ENCODE measurements at regions not wholly inside any gene's neighbourhood (a gene's known extent, or its start where the extent isn't known, plus 50 kb on each side); places are given as distances from the start of the nearest gene placed in this dataset.

DNA sequence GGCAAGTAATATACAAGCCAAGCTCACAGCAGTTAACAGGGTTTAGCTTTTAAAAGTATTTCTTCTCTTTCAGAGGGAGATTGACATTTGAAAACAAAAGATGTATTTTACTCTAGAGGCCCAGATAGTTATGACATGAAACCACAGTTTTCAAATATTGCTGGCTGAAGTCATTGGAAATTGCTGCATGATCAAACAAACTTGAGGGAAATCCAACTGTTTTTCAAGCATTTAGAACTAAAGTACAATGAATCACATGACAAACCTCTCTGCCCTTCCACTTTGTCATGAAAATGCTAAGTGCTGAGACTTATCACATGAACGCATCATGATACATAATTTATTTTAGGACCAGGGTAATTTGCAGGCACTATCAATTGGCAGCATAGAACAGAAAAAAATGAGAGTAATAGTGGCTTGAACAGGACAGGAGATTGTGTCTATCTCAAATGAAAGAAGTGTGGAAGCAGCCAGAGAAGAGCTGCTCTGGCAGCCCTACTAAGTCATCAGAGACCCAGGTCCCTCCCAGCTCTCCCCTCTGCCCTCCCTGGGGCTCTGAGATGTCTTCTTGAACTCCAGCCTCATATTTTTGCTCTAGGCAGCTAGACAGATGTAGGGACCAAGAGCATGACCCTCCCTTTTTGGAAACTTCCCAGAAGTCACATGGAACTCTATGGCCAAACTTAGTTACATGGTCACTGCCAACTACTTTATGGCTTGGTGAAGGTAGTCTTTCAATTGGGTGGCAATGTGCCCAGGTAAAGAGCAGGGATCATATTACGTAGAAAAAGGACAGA is 90.1 kb upstream of the PELI2 start:
- 55% methylated on average over 2 of the region's 2 CpGs for WGBS
- H3K4me3 ChIP-seq (ENCODE audit: low read depth in 1 of 3, low read length in 3 of 3) = no peak overlapping the region
- no peaks in the 10 kb centered on the region for H3K4me1 ChIP-seq (ENCODE audit: control insufficient read depth in 4 of 4, insufficient read depth in 4 of 4, low read length in 3 of 4)
- TF ChIP-seq RAD21 (IDR thresholded peaks at IDR 0.05) (no peak), SP1 (IDR thresholded peaks at IDR 0.05) (no peak), NR2F2 (IDR thresholded peaks at IDR 0.05) (no peak), FOXA2 (IDR thresholded peaks at IDR 0.05) (no peak)
- TF ChIP-seq, protein P1, sequence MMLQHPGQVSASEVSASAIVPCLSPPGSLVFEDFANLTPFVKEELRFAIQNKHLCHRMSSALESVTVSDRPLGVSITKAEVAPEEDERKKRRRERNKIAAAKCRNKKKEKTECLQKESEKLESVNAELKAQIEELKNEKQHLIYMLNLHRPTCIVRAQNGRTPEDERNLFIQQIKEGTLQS (IDR thresholded peaks at IDR 0.05) = no peak
- H3K27ac ChIP-seq (ENCODE audit: low read depth in 1 of 2, low read length in 2 of 2) = no peak overlapping the region
- peaks cover 0 to 13% (median 1%) of the 10 kb centered on the region in 4 donors for H3K27me3 ChIP-seq (ENCODE audit: control insufficient read depth in 4 of 4, insufficient read depth in 4 of 4, low read length in 3 of 4)
- no peak overlapping the region for H3K9ac ChIP-seq (ENCODE audit: low read depth in 1 of 2, low read length in 2 of 2)
- no peaks in the 10 kb centered on the region for H3K36me3 ChIP-seq (ENCODE audit: control insufficient read depth in 4 of 4, insufficient read depth in 3 of 4, low read depth in 1 of 4, low read length in 3 of 4)
- no peak for DNase-seq (ENCODE audit: low spot score)
- no peaks in the 10 kb centered on the region for H3K9me3 ChIP-seq (ENCODE audit: control insufficient read depth in 4 of 4, low read length in 3 of 4)

DNA sequence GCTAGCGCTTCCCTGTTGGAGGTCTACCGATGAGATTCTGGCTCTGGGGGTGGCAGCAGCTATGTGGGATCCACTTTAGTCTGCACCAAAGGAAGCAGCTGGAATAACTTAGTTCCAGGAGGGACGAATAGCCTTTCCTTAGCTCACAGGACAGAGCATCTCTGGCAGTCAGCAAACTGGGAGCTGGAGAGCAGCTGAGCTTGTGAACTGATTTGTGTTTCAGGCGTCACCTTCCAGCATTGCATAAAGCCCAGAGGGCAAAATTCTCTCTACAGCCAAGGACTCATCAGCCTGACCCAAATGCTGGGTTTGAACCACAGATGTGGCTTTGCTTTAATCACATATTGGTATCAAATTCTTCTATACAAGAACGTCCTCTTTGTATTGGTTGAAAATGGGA is 81.9 kb upstream of the PELI2 start:
- no peaks in the 10 kb centered on the region for H3K4me1 ChIP-seq (ENCODE audit: control insufficient read depth in 4 of 4, insufficient read depth in 4 of 4, low read length in 3 of 4)
- H3K27ac ChIP-seq (ENCODE audit: low read depth in 1 of 2, low read length in 2 of 2) = no peak overlapping the region
- H3K9me3 ChIP-seq (ENCODE audit: control insufficient read depth in 4 of 4, low read length in 3 of 4) = no peaks in the 10 kb centered on the region
- H3K9ac ChIP-seq (ENCODE audit: low read depth in 1 of 2, low read length in 2 of 2) = no peak overlapping the region
- no peak overlapping the region for H3K4me3 ChIP-seq (ENCODE audit: low read depth in 1 of 3, low read length in 3 of 3)
- no peaks in the 10 kb centered on the region for H3K36me3 ChIP-seq (ENCODE audit: control insufficient read depth in 4 of 4, insufficient read depth in 3 of 4, low read depth in 1 of 4, low read length in 3 of 4)
- H3K27me3 ChIP-seq (ENCODE audit: control insufficient read depth in 4 of 4, insufficient read depth in 4 of 4, low read length in 3 of 4) = no peaks in the 10 kb centered on the region
- TF ChIP-seq JUND (IDR thresholded peaks at IDR 0.05) (no peak), SP1 (IDR thresholded peaks at IDR 0.05) (no peak), HNF4G (IDR thresholded peaks at IDR 0.05) (no peak), HNF4A (conservative IDR thresholded peaks at IDR 0.05) (no peak), TAF1 (conservative IDR thresholded peaks at IDR 0.05) (no peak), YY1 (IDR thresholded peaks at IDR 0.05) (no peak)
- TF ChIP-seq, protein P1 (IDR thresholded peaks at IDR 0.05) = no peak
- TF ChIP-seq, protein P2, sequence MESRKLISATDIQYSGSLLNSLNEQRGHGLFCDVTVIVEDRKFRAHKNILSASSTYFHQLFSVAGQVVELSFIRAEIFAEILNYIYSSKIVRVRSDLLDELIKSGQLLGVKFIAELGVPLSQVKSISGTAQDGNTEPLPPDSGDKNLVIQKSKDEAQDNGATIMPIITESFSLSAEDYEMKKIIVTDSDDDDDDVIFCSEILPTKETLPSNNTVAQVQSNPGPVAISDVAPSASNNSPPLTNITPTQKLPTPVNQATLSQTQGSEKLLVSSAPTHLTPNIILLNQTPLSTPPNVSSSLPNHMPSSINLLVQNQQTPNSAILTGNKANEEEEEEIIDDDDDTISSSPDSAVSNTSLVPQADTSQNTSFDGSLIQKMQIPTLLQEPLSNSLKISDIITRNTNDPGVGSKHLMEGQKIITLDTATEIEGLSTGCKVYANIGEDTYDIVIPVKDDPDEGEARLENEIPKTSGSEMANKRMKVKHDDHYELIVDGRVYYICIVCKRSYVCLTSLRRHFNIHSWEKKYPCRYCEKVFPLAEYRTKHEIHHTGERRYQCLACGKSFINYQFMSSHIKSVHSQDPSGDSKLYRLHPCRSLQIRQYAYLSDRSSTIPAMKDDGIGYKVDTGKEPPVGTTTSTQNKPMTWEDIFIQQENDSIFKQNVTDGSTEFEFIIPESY (IDR thresholded peaks at IDR 0.05) = no peak
- TF ChIP-seq, protein P3, sequence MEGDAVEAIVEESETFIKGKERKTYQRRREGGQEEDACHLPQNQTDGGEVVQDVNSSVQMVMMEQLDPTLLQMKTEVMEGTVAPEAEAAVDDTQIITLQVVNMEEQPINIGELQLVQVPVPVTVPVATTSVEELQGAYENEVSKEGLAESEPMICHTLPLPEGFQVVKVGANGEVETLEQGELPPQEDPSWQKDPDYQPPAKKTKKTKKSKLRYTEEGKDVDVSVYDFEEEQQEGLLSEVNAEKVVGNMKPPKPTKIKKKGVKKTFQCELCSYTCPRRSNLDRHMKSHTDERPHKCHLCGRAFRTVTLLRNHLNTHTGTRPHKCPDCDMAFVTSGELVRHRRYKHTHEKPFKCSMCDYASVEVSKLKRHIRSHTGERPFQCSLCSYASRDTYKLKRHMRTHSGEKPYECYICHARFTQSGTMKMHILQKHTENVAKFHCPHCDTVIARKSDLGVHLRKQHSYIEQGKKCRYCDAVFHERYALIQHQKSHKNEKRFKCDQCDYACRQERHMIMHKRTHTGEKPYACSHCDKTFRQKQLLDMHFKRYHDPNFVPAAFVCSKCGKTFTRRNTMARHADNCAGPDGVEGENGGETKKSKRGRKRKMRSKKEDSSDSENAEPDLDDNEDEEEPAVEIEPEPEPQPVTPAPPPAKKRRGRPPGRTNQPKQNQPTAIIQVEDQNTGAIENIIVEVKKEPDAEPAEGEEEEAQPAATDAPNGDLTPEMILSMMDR (IDR thresholded peaks at IDR 0.05; ENCODE audit: low read depth, low read length, missing input control) = no peak
- no peak for DNase-seq (ENCODE audit: low spot score)
- 73% methylated on average over 5 of the region's 5 CpGs for WGBS

DNA sequence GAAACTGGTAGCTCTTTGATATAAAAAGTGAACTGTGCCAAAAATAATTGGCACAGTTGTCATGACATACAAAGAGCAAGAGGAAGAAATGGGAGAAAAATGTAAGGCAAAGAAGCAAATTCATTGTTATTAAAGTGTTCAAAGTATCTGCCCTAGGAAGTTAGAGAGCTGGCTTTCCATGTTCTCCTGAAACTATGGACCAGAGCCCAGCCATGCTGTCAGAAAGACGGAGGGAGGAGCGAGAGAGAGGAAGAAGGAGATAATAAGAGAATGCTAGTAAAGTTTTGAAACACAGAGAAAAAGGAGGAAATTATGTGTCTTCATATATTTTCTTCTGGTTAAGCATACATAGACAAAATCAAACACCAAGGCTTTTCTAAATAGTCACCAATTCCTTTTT is 78.1 kb upstream of the PELI2 start:
- no peak for TF ChIP-seq RXRA (IDR thresholded peaks at IDR 0.05)
- no peak for TF ChIP-seq TAF1 (conservative IDR thresholded peaks at IDR 0.05)
- no peak overlapping the region for H3K27ac ChIP-seq (ENCODE audit: low read depth in 1 of 2, low read length in 2 of 2)
- WGBS = 77% methylated on average over 2 of the region's 2 CpGs

More for the DNA sequence above, 78.1 kb upstream of the PELI2 start:
- H3K9ac ChIP-seq (ENCODE audit: low read depth in 1 of 2, low read length in 2 of 2) = no peak overlapping the region
- H3K9me3 ChIP-seq (ENCODE audit: control insufficient read depth in 4 of 4, low read length in 3 of 4) = no peaks in the 10 kb centered on the region
- DNase-seq (ENCODE audit: low spot score) = no peak
- no peaks in the 10 kb centered on the region for H3K27me3 ChIP-seq (ENCODE audit: control insufficient read depth in 4 of 4, insufficient read depth in 4 of 4, low read length in 3 of 4)
- no peaks in the 10 kb centered on the region for H3K36me3 ChIP-seq (ENCODE audit: control insufficient read depth in 4 of 4, insufficient read depth in 3 of 4, low read depth in 1 of 4, low read length in 3 of 4)
- H3K4me3 ChIP-seq (ENCODE audit: low read depth in 1 of 3, low read length in 3 of 3) = no peak overlapping the region
- H3K4me1 ChIP-seq (ENCODE audit: control insufficient read depth in 4 of 4, insufficient read depth in 4 of 4, low read length in 3 of 4) = no peaks in the 10 kb centered on the region

All from liver (tissue), 8 donors.